ENCODE measurements at regions not wholly inside any gene's neighbourhood (a gene's known extent, or its start where the extent isn't known, plus 50 kb on each side); places are given as distances from the start of the nearest gene placed in this dataset.

- no peak for DNase-seq (ENCODE audit: low spot score in 2 of 2)
- Mint-ChIP-seq H3K4me1 (no peaks in the 10 kb centered on the region), H3K27me3 (peaks cover 50% of the 10 kb centered on the region), H3K27ac (ENCODE audit: low read depth) (no peak overlapping the region), H3K4me3 (no peak overlapping the region), H3K9me3 (no peaks in the 10 kb centered on the region), H3K36me3 (ENCODE audit: insufficient read depth) (no peaks in the 10 kb centered on the region)
- no peak for ATAC-seq (replicated peaks; ENCODE audit: extremely low read depth, poor library complexity, severe bottlenecking)
Observed at GRCh38 chr6:167429353-167429752, 104.5 kb downstream of the TTLL2 start.

- Mint-ChIP-seq H3K4me1 (no peaks in the 10 kb centered on the region), H3K27ac (ENCODE audit: low read depth) (no peak overlapping the region), H3K9me3 (no peaks in the 10 kb centered on the region), H3K36me3 (ENCODE audit: insufficient read depth) (no peaks in the 10 kb centered on the region), H3K4me3 (no peak overlapping the region), H3K27me3 (peaks cover 30% of the 10 kb centered on the region)
- ATAC-seq (replicated peaks; ENCODE audit: extremely low read depth, poor library complexity, severe bottlenecking) (no peak), DNase-seq (ENCODE audit: low spot score in 2 of 2) (no peak)
Observed at GRCh38 chr6:167435209-167435728, 110.4 kb downstream of the TTLL2 start.

- Mint-ChIP-seq H3K4me3 (no peak overlapping the region), H3K4me1 (no peaks in the 10 kb centered on the region), H3K9me3 (no peaks in the 10 kb centered on the region), H3K27me3 (peaks cover 21% of the 10 kb centered on the region), H3K36me3 (ENCODE audit: insufficient read depth) (no peaks in the 10 kb centered on the region), H3K27ac (ENCODE audit: low read depth) (no peak overlapping the region)
- DNase-seq (ENCODE audit: low spot score in 2 of 2), result no peak
- no peak for ATAC-seq (replicated peaks; ENCODE audit: extremely low read depth, poor library complexity, severe bottlenecking)
Observed at GRCh38 chr6:167437888-167438484, 113.1 kb downstream of the TTLL2 start.

- no peaks in the 10 kb centered on the region for H3K4me1 Mint-ChIP-seq
- ATAC-seq (replicated peaks; ENCODE audit: extremely low read depth, poor library complexity, severe bottlenecking) (no peak), DNase-seq (ENCODE audit: low spot score in 2 of 2) (no peak)
- no peaks in the 10 kb centered on the region for H3K9me3 Mint-ChIP-seq
- no peak overlapping the region for H3K27ac Mint-ChIP-seq (ENCODE audit: low read depth)
- H3K36me3 Mint-ChIP-seq (ENCODE audit: insufficient read depth), result no peaks in the 10 kb centered on the region
- peaks cover 21% of the 10 kb centered on the region for H3K27me3 Mint-ChIP-seq
- no peak overlapping the region for H3K4me3 Mint-ChIP-seq
Observed at GRCh38 chr6:167441715-167442206, 116.9 kb downstream of the TTLL2 start.

GRCh38 chr6:167442245-167442644 lies 117.4 kb downstream of the TTLL2 start:
- Mint-ChIP-seq H3K9me3 (no peaks in the 10 kb centered on the region), H3K27me3 (peaks cover 21% of the 10 kb centered on the region), H3K27ac (ENCODE audit: low read depth) (no peak overlapping the region), H3K4me1 (no peaks in the 10 kb centered on the region), H3K36me3 (ENCODE audit: insufficient read depth) (no peaks in the 10 kb centered on the region), H3K4me3 (no peak overlapping the region)
- DNase-seq (ENCODE audit: low spot score in 2 of 2) (no peak), ATAC-seq (replicated peaks; ENCODE audit: extremely low read depth, poor library complexity, severe bottlenecking) (no peak)

GRCh38 chr6:167442796-167443680 lies 118.2 kb downstream of the TTLL2 start:
- no peak overlapping the region for H3K4me3 Mint-ChIP-seq
- DNase-seq (ENCODE audit: low spot score in 2 of 2) (no peak), ATAC-seq (replicated peaks; ENCODE audit: extremely low read depth, poor library complexity, severe bottlenecking) (no peak)
- no peaks in the 10 kb centered on the region for H3K4me1 Mint-ChIP-seq
- no peaks in the 10 kb centered on the region for H3K36me3 Mint-ChIP-seq (ENCODE audit: insufficient read depth)
- no peaks in the 10 kb centered on the region for H3K9me3 Mint-ChIP-seq
- no peak overlapping the region for H3K27ac Mint-ChIP-seq (ENCODE audit: low read depth)
- peaks cover 20% of the 10 kb centered on the region for H3K27me3 Mint-ChIP-seq

GRCh38 chr6:167444602-167445346 lies 119.9 kb downstream of the TTLL2 start:
- Mint-ChIP-seq H3K27me3 (peaks cover 3% of the 10 kb centered on the region), H3K4me1 (no peaks in the 10 kb centered on the region), H3K27ac (ENCODE audit: low read depth) (no peak overlapping the region), H3K4me3 (no peak overlapping the region), H3K36me3 (ENCODE audit: insufficient read depth) (no peaks in the 10 kb centered on the region), H3K9me3 (no peaks in the 10 kb centered on the region)
- ATAC-seq (replicated peaks; ENCODE audit: extremely low read depth, poor library complexity, severe bottlenecking) (no peak), DNase-seq (ENCODE audit: low spot score in 2 of 2) (no peak)

- no peaks in the 10 kb centered on the region for H3K4me1 Mint-ChIP-seq
- H3K9me3 Mint-ChIP-seq, result no peaks in the 10 kb centered on the region
- ATAC-seq (replicated peaks; ENCODE audit: extremely low read depth, poor library complexity, severe bottlenecking) (no peak), DNase-seq (ENCODE audit: low spot score in 2 of 2) (no peak)
- no peaks in the 10 kb centered on the region for H3K36me3 Mint-ChIP-seq (ENCODE audit: insufficient read depth)
- no peak overlapping the region for H3K4me3 Mint-ChIP-seq
- no peak overlapping the region for H3K27ac Mint-ChIP-seq (ENCODE audit: low read depth)
- no peaks in the 10 kb centered on the region for H3K27me3 Mint-ChIP-seq
Observed at GRCh38 chr6:167445568-167445967, 120.7 kb downstream of the TTLL2 start.

- no peaks in the 10 kb centered on the region for H3K4me1 Mint-ChIP-seq
- ATAC-seq (replicated peaks; ENCODE audit: extremely low read depth, poor library complexity, severe bottlenecking), result no peak
Observed at GRCh38 chr6:167446046-167446445, 121.2 kb downstream of the TTLL2 start.

GRCh38 chr6:167446971-167447370 lies 122.1 kb downstream of the TTLL2 start:
- no peaks in the 10 kb centered on the region for H3K4me1 Mint-ChIP-seq
- H3K36me3 Mint-ChIP-seq (ENCODE audit: insufficient read depth), result no peaks in the 10 kb centered on the region
- no peaks in the 10 kb centered on the region for H3K9me3 Mint-ChIP-seq
- no peaks in the 10 kb centered on the region for H3K27me3 Mint-ChIP-seq
- ATAC-seq (replicated peaks; ENCODE audit: extremely low read depth, poor library complexity, severe bottlenecking) (no peak), DNase-seq (ENCODE audit: low spot score in 2 of 2) (no peak)
- H3K4me3 Mint-ChIP-seq, result no peak overlapping the region
- no peak overlapping the region for H3K27ac Mint-ChIP-seq (ENCODE audit: low read depth)

More at GRCh38 chr6:167446046-167446445, 121.2 kb downstream of the TTLL2 start:
- no peaks in the 10 kb centered on the region for H3K36me3 Mint-ChIP-seq (ENCODE audit: insufficient read depth)
- H3K27me3 Mint-ChIP-seq, result no peaks in the 10 kb centered on the region
- no peaks in the 10 kb centered on the region for H3K9me3 Mint-ChIP-seq
- no peak overlapping the region for H3K4me3 Mint-ChIP-seq
- DNase-seq (ENCODE audit: low spot score in 2 of 2), result no peak
- H3K27ac Mint-ChIP-seq (ENCODE audit: low read depth), result no peak overlapping the region

- H3K4me1 Mint-ChIP-seq, result no peaks in the 10 kb centered on the region
Observed at GRCh38 chr6:167448378-167448777, 123.5 kb downstream of the TTLL2 start.

GRCh38 chr6:167449094-167449861 lies 124.4 kb downstream of the TTLL2 start:
- ATAC-seq (replicated peaks; ENCODE audit: extremely low read depth, poor library complexity, severe bottlenecking), result no peak
- Mint-ChIP-seq H3K9me3 (no peaks in the 10 kb centered on the region), H3K36me3 (ENCODE audit: insufficient read depth) (no peaks in the 10 kb centered on the region), H3K27me3 (no peaks in the 10 kb centered on the region), H3K27ac (ENCODE audit: low read depth) (no peak overlapping the region), H3K4me3 (no peak overlapping the region), H3K4me1 (no peaks in the 10 kb centered on the region)
- DNase-seq (ENCODE audit: low spot score in 2 of 2), result no peak

More at GRCh38 chr6:167448378-167448777, 123.5 kb downstream of the TTLL2 start:
- DNase-seq (ENCODE audit: low spot score in 2 of 2) (no peak), ATAC-seq (replicated peaks; ENCODE audit: extremely low read depth, poor library complexity, severe bottlenecking) (no peak)
- Mint-ChIP-seq H3K27ac (ENCODE audit: low read depth) (no peak overlapping the region), H3K9me3 (no peaks in the 10 kb centered on the region), H3K4me3 (no peak overlapping the region), H3K36me3 (ENCODE audit: insufficient read depth) (no peaks in the 10 kb centered on the region), H3K27me3 (no peaks in the 10 kb centered on the region)

All from central memory CD8-positive, alpha-beta T cell (primary cell).